Mesendoderm (in vitro differentiated cells): ENCODE measurements at regions not wholly inside any gene's neighbourhood (a gene's known extent, or its start where the extent isn't known, plus 50 kb on each side); places are given as distances from the start of the nearest gene placed in this dataset.

Experiments used
- DNase-seq: peaks from one replicate; pipeline ENCODE4 v3.0.0; 2013
- H2AK5ac ChIP-seq: 2 replicates; pipeline ENCODE4 v1.6.1; 2013; ENCODE audit warnings: low read length, inconsistent platforms
- H2BK120ac ChIP-seq: 2 replicates; pipeline ENCODE4 v1.6.1; 2013; ENCODE audit warnings: low read depth, mild to moderate bottlenecking, low read length, moderate library complexity, mixed read lengths
- H2BK15ac ChIP-seq: replicated peaks from 2 replicates; pipeline ENCODE4 v1.6.1; 2013; ENCODE audit warnings: low read depth, mild to moderate bottlenecking, moderate library complexity
- H2BK5ac ChIP-seq: 2 replicates; pipeline ENCODE4 v1.6.1; 2013; ENCODE audit warnings: low read length, inconsistent platforms
- H3K18ac ChIP-seq: 2 replicates; pipeline ENCODE4 v1.6.1; 2013; ENCODE audit warnings: mild to moderate bottlenecking, low read length, mixed read lengths
- H3K23ac ChIP-seq: one replicate; pipeline ENCODE4 v1.6.1; 2013; ENCODE audit warnings: low read length
- H3K27ac ChIP-seq: 2 replicates; pipeline ENCODE4 v1.5.1; 2013; ENCODE audit warnings: low read depth, mild to moderate bottlenecking, inconsistent platforms, low read length, moderate library complexity
- H3K27me3 ChIP-seq: 2 replicates; pipeline ENCODE4 v1.6.1; 2013; ENCODE audit warnings: low read length, control low read depth, mild to moderate bottlenecking, inconsistent platforms; ENCODE audit not compliant: insufficient read depth, poor library complexity
- H3K36me3 ChIP-seq: 2 replicates; pipeline ENCODE4 v1.6.1; 2013; ENCODE audit warnings: low read length, inconsistent platforms; ENCODE audit not compliant: control insufficient read depth, insufficient read depth
- H3K4ac ChIP-seq: one replicate; pipeline ENCODE4 v1.6.1; 2013; ENCODE audit warnings: low read depth, mild to moderate bottlenecking, low read length, moderate library complexity
- H3K4me1 ChIP-seq: 2 replicates; pipeline ENCODE4 v1.6.1; 2013; ENCODE audit warnings: low read depth, low read length, inconsistent platforms; ENCODE audit not compliant: control insufficient read depth
- H3K4me2 ChIP-seq: 2 replicates; pipeline ENCODE4 v1.6.1; 2013; ENCODE audit warnings: low read length
- H3K4me3 ChIP-seq: 2 replicates; pipeline ENCODE4 v1.5.1; 2013; ENCODE audit warnings: mild to moderate bottlenecking, low read length
- H3K56ac ChIP-seq: one replicate; pipeline ENCODE4 v1.6.1; 2013; ENCODE audit warnings: low read length
- H3K79me1 ChIP-seq: 2 replicates; pipeline ENCODE4 v1.6.1; 2013; ENCODE audit warnings: low read length, inconsistent platforms
- H3K79me2 ChIP-seq: 2 replicates; pipeline ENCODE4 v1.6.1; 2013; ENCODE audit warnings: mild to moderate bottlenecking, low read length; ENCODE audit not compliant: control insufficient read depth, insufficient read depth
- H3K9ac ChIP-seq: 2 replicates; pipeline ENCODE4 v1.6.1; 2013; ENCODE audit warnings: low read length, inconsistent platforms
- H4K5ac ChIP-seq: one replicate; pipeline ENCODE4 v1.6.1; 2013; ENCODE audit warnings: low read length
- H4K8ac ChIP-seq: one replicate; pipeline ENCODE4 v1.6.1; 2013; ENCODE audit warnings: low read depth, mild to moderate bottlenecking, control low read depth, low read length, moderate library complexity
- WGBS: extraction: QIAGEN DNeasy Blood & Tissue Kit; methylation state at CpG from one replicate; pipeline ENCODE4 v1.1.7; 2013; ENCODE audit warnings: low lambda C conversion rate, missing lambda C conversion rate; ENCODE audit not compliant: insufficient coverage; ENCODE audit errors: extremely low coverage; 5-methylcytosine and 5-hydroxymethylcytosine counted together

- no peak overlapping the region for H4K8ac ChIP-seq
- no peak overlapping the region for H3K9ac ChIP-seq
- H2AK5ac ChIP-seq = no peak overlapping the region
- no peak overlapping the region for H3K4me3 ChIP-seq
- no peak overlapping the region for H3K23ac ChIP-seq
- H3K4me1 ChIP-seq = no peaks in the 10 kb centered on the region
- no peak overlapping the region for H3K4ac ChIP-seq
- no CpG with 5 or more reads among the region's 3 CpGs for WGBS
- H3K36me3 ChIP-seq = no peaks in the 10 kb centered on the region
- no peak overlapping the region for H3K56ac ChIP-seq
- H2BK120ac ChIP-seq = no peak overlapping the region
- no peak overlapping the region for H3K18ac ChIP-seq
- no peak overlapping the region for H4K5ac ChIP-seq
- no peak overlapping the region for H2BK15ac ChIP-seq
- no peaks in the 10 kb centered on the region for H3K79me2 ChIP-seq
- H3K4me2 ChIP-seq = no peak overlapping the region
- H3K79me1 ChIP-seq = no peaks in the 10 kb centered on the region
- no peak for DNase-seq
- no peak overlapping the region for H3K27ac ChIP-seq
- H3K27me3 ChIP-seq = no peaks in the 10 kb centered on the region
- H2BK5ac ChIP-seq = no peak overlapping the region
Observed at GRCh38 chr18:25866331-25866730, 224.1 kb downstream of the SS18 start.

- H2AK5ac ChIP-seq = no peak overlapping the region
- H3K4me3 ChIP-seq = no peak overlapping the region
- no peaks in the 10 kb centered on the region for H3K36me3 ChIP-seq
- no peaks in the 10 kb centered on the region for H3K79me1 ChIP-seq
- H2BK15ac ChIP-seq = no peak overlapping the region
- H3K9ac ChIP-seq = no peak overlapping the region
- no peak overlapping the region for H3K27ac ChIP-seq
- no peaks in the 10 kb centered on the region for H3K4me1 ChIP-seq
- no peak overlapping the region for H4K8ac ChIP-seq
- no peak overlapping the region for H3K4me2 ChIP-seq
- no peak overlapping the region for H3K4ac ChIP-seq
- no CpG with 5 or more reads among the region's 9 CpGs for WGBS
- no peaks in the 10 kb centered on the region for H3K27me3 ChIP-seq
- no peak overlapping the region for H2BK120ac ChIP-seq
- no peak overlapping the region for H2BK5ac ChIP-seq
- no peak for DNase-seq
- H4K5ac ChIP-seq = no peak overlapping the region
- no peak overlapping the region for H3K23ac ChIP-seq
- H3K56ac ChIP-seq = no peak overlapping the region
- no peak overlapping the region for H3K18ac ChIP-seq
- no peaks in the 10 kb centered on the region for H3K79me2 ChIP-seq
Observed at GRCh38 chr18:25862881-25863600, 227.4 kb downstream of the SS18 start.

DNA sequence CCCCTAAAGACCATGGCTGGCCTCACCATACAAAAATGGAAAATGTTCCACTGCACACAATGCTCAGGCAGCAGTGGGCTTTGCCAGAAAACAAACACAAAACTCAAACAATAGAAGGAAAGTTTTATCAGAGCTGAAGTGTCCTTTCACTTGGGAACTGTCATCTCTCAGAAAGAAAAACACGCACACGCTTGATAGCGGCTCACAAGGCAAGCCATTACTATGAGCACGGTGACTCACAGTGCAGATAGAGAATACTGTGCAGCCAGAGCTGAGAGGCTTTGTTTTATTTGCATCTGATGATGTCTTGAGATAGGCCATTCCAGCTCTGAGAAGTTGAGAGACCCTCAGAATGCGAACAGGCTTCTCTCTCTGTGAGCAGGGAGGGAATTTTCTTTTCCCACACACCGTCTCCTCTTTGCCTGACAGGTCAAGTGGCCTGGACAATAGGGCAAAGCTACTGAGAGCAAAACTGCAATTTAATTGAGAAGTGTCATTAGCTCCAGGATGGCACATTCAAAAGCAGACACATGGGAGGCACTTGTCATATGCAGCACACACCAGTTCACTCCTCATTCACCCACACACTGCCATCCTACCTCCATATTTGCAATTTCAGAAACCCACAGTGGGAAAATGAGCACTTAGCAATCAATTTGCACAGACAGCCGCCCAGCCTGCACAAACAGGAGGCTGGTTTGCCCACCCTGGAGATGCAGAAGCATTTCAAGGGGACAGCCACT is 236.6 kb downstream of the SS18 start:
- no peaks in the 10 kb centered on the region for H3K79me1 ChIP-seq
- H3K4me1 ChIP-seq = no peaks in the 10 kb centered on the region
- no CpG with 5 or more reads among the region's 7 CpGs for WGBS
- H3K4me3 ChIP-seq = no peak overlapping the region
- no peak overlapping the region for H4K5ac ChIP-seq
- H2AK5ac ChIP-seq = no peak overlapping the region
- no peak overlapping the region for H3K56ac ChIP-seq
- H3K27me3 ChIP-seq = no peaks in the 10 kb centered on the region
- no peak overlapping the region for H2BK5ac ChIP-seq
- no peak overlapping the region for H3K23ac ChIP-seq
- no peak for DNase-seq
- H2BK15ac ChIP-seq = no peak overlapping the region
- H3K27ac ChIP-seq = no peak overlapping the region
- H3K18ac ChIP-seq = no peak overlapping the region
- H3K36me3 ChIP-seq = no peaks in the 10 kb centered on the region
- no peak overlapping the region for H3K4ac ChIP-seq
- H3K9ac ChIP-seq = no peak overlapping the region
- no peak overlapping the region for H4K8ac ChIP-seq
- no peak overlapping the region for H2BK120ac ChIP-seq
- H3K79me2 ChIP-seq = no peaks in the 10 kb centered on the region
- no peak overlapping the region for H3K4me2 ChIP-seq

GRCh38 chr18:25843791-25844190 is 246.6 kb downstream of the SS18 start:
- no peak overlapping the region for H4K8ac ChIP-seq

GRCh38 chr18:25842665-25843064 is 247.7 kb downstream of the SS18 start:
- Histone ChIP-seq H3K4ac (no peak overlapping the region), H3K56ac (no peak overlapping the region), H3K27ac (no peak overlapping the region), H4K8ac (no peak overlapping the region), H3K23ac (no peak overlapping the region), H3K4me2 (no peak overlapping the region), H3K79me1 (no peaks in the 10 kb centered on the region), H3K36me3 (no peaks in the 10 kb centered on the region), H2BK5ac (no peak overlapping the region), H4K5ac (no peak overlapping the region), H2BK15ac (no peak overlapping the region), H3K9ac (no peak overlapping the region), H3K79me2 (no peaks in the 10 kb centered on the region), H3K18ac (no peak overlapping the region), H3K4me3 (no peak overlapping the region), H2AK5ac (no peak overlapping the region), H3K4me1 (no peaks in the 10 kb centered on the region), H3K27me3 (no peaks in the 10 kb centered on the region), H2BK120ac (no peak overlapping the region)
- WGBS = no CpG with 5 or more reads among the region's 1 CpG
- no peak for DNase-seq

More at GRCh38 chr18:25843791-25844190, 246.6 kb downstream of the SS18 start:
- Histone ChIP-seq H3K79me1 (no peaks in the 10 kb centered on the region), H2BK5ac (no peak overlapping the region), H3K4me3 (no peak overlapping the region), H4K5ac (no peak overlapping the region), H3K36me3 (no peaks in the 10 kb centered on the region), H3K27me3 (no peaks in the 10 kb centered on the region), H3K79me2 (no peaks in the 10 kb centered on the region), H3K9ac (no peak overlapping the region), H3K23ac (no peak overlapping the region), H2AK5ac (no peak overlapping the region), H3K4me2 (no peak overlapping the region), H3K4ac (no peak overlapping the region), H3K18ac (no peak overlapping the region), H3K56ac (no peak overlapping the region), H2BK120ac (no peak overlapping the region), H3K4me1 (no peaks in the 10 kb centered on the region), H3K27ac (no peak overlapping the region), H2BK15ac (no peak overlapping the region)
- no CpG with 5 or more reads among the region's 3 CpGs for WGBS
- DNase-seq = no peak
